22Rv1 (cell line): ENCODE measurements at regions not wholly inside any gene's neighbourhood (a gene's known extent, or its start where the extent isn't known, plus 50 kb on each side); places are given as distances from the start of the nearest gene placed in this dataset.

Experiments
- CTCF ChIP-seq: fragments of 450-650 bp; IDR thresholded peaks from 2 replicates; pipeline ENCODE4 v1.5.1; 2017; ENCODE audit warnings: mild to moderate bottlenecking
- ZFX ChIP-seq: fragments of 450-650 bp; IDR thresholded peaks from 2 replicates; pipeline ENCODE4 v1.6.1; 2017; ENCODE audit warnings: antibody characterized with exemption, borderline replicate concordance

GRCh38 chr16:64724339-64724738 lies 397.5 kb downstream of the CDH11 start:
- TF ChIP-seq CTCF (no peak), ZFX (no peak)
